Trophoblast cell (in vitro differentiated cells and primary cell): ENCODE measurements at regions not wholly inside any gene's neighbourhood (a gene's known extent, or its start where the extent isn't known, plus 50 kb on each side); places are given as distances from the start of the nearest gene placed in this dataset.

Source experiments
- DNase-seq, 2 donors: peaks; one replicate each; pipeline ENCODE4 v3.0.0-alpha.2; 2016
- H2AFZ ChIP-seq: 2 replicates; pipeline ENCODE4 v1.6.1; 2013; ENCODE audit warnings: low read length, moderate library complexity, mild to moderate bottlenecking; ENCODE audit not compliant: insufficient read depth, poor library complexity
- H2AK5ac ChIP-seq: 2 replicates; pipeline ENCODE4 v1.6.1; 2013; ENCODE audit warnings: mild to moderate bottlenecking, low read length
- H2BK120ac ChIP-seq: 2 replicates; pipeline ENCODE4 v1.6.1; 2013; ENCODE audit warnings: low read length, mild to moderate bottlenecking, moderate library complexity; ENCODE audit not compliant: insufficient read depth, poor library complexity
- H2BK12ac ChIP-seq: 2 replicates; pipeline ENCODE4 v1.6.1; 2013; ENCODE audit warnings: mild to moderate bottlenecking, low read length, moderate library complexity
- H2BK5ac ChIP-seq: 2 replicates; pipeline ENCODE4 v1.6.1; 2013; ENCODE audit warnings: low read length, low read depth, moderate library complexity, mild to moderate bottlenecking; ENCODE audit not compliant: poor library complexity
- H3K14ac ChIP-seq: 2 replicates; pipeline ENCODE4 v1.6.1; 2013; ENCODE audit warnings: mild to moderate bottlenecking, low read length
- H3K18ac ChIP-seq: 2 replicates; pipeline ENCODE4 v1.6.1; 2013; ENCODE audit warnings: mild to moderate bottlenecking, low read length
- H3K23ac ChIP-seq: 2 replicates; pipeline ENCODE4 v1.6.1; 2013; ENCODE audit warnings: low read length
- H3K27ac ChIP-seq: 2 replicates; pipeline ENCODE4 v1.5.1; 2013; ENCODE audit warnings: low read depth, mild to moderate bottlenecking, inconsistent platforms, low read length, moderate library complexity
- H3K27me3 ChIP-seq: 2 replicates; pipeline ENCODE4 v1.6.1; 2013; ENCODE audit warnings: inconsistent platforms, mild to moderate bottlenecking, low read length, moderate library complexity; ENCODE audit not compliant: insufficient read depth
- H3K36me3 ChIP-seq, 2 experiments: 1 replicate in 1 of 2; 2 replicates in 1 of 2; pipeline ENCODE4 v1.6.1; 2013; ENCODE audit warnings: low read length in 2 of 2, mild to moderate bottlenecking in 2 of 2, moderate library complexity in 1 of 2; ENCODE audit not compliant: insufficient read depth in 2 of 2, control insufficient read depth in 1 of 2
- H3K4ac ChIP-seq: 2 replicates; pipeline ENCODE4 v1.6.1; 2013; ENCODE audit warnings: low read depth, mild to moderate bottlenecking, low read length, moderate library complexity
- H3K4me1 ChIP-seq, 2 experiments: 1 replicate in 1 of 2; 2 replicates in 1 of 2; pipeline ENCODE4 v1.6.1; 2013; ENCODE audit warnings: low read length in 2 of 2, mild to moderate bottlenecking in 2 of 2, moderate library complexity in 1 of 2; ENCODE audit not compliant: insufficient read depth in 2 of 2, control insufficient read depth in 1 of 2
- H3K4me2 ChIP-seq: 2 replicates; pipeline ENCODE4 v1.6.1; 2013; ENCODE audit warnings: inconsistent platforms, mild to moderate bottlenecking, low read length, moderate library complexity
- H3K4me3 ChIP-seq: 2 replicates; pipeline ENCODE4 v1.5.1; 2013; ENCODE audit warnings: mild to moderate bottlenecking, low read depth, low read length, inconsistent platforms
- H3K79me1 ChIP-seq: one replicate; pipeline ENCODE4 v1.6.1; 2013; ENCODE audit warnings: low read length
- H3K79me2 ChIP-seq: 2 replicates; pipeline ENCODE4 v1.6.1; 2013; ENCODE audit warnings: low read length, mild to moderate bottlenecking; ENCODE audit not compliant: control insufficient read depth, insufficient read depth, poor library complexity
- H3K9ac ChIP-seq: 2 replicates; pipeline ENCODE4 v1.6.1; 2013; ENCODE audit warnings: mild to moderate bottlenecking, low read length
- H3K9me3 ChIP-seq: 2 replicates; pipeline ENCODE4 v1.6.1; 2013; ENCODE audit warnings: low read depth, mild to moderate bottlenecking, control low read depth, inconsistent platforms, low read length; ENCODE audit not compliant: insufficient read depth
- H4K12ac ChIP-seq: 2 replicates; pipeline ENCODE4 v1.6.1; 2013; ENCODE audit warnings: low read depth, mild to moderate bottlenecking, low read length, moderate library complexity
- H4K8ac ChIP-seq: 2 replicates; pipeline ENCODE4 v1.6.1; 2013; ENCODE audit warnings: low read depth, mild to moderate bottlenecking, low read length, moderate library complexity
- H4K91ac ChIP-seq: one replicate; pipeline ENCODE4 v1.6.1; 2013; ENCODE audit warnings: low read depth, mild to moderate bottlenecking, low read length, moderate library complexity
- WGBS: extraction: QIAGEN DNeasy Blood & Tissue Kit; methylation state at CpG from one replicate; pipeline ENCODE4 v1.1.7; 2013; ENCODE audit warnings: missing lambda C conversion rate; ENCODE audit not compliant: insufficient read length, insufficient coverage; ENCODE audit errors: extremely low coverage; 5-methylcytosine and 5-hydroxymethylcytosine counted together

DNA sequence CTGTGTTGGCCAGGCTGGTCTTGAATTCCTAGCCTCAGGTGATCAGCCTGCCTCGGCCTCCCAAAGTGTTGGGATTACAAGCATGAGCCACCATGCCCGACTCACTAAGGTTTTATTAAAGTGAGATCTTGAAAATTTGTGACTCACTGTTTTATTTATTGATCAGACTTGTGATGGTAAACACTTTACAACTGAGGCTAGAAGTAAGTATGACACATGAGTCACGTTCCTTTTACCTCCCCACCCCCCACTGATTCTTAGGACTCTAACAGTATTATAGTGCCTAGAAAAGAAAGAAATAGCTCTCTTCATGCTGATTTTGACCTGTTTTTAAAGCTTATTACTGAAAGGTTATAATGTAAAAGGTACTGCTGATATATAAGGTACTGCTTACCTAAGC lies 160.6 kb downstream of the TANC2 start:
- Histone ChIP-seq H2AK5ac (no peak overlapping the region), H2AFZ (no peak overlapping the region), H3K36me3 (peaks cover 0 to 9% of the 10 kb centered on the region in 2 experiments), H4K8ac (no peak overlapping the region), H3K9me3 (no peaks in the 10 kb centered on the region), H2BK12ac (no peak overlapping the region), H3K9ac (no peak overlapping the region), H3K79me2 (no peaks in the 10 kb centered on the region), H3K27me3 (no peaks in the 10 kb centered on the region), H3K4me3 (no peak overlapping the region), H3K23ac (no peak overlapping the region), H3K27ac (no peak overlapping the region), H4K91ac (no peak overlapping the region), H4K12ac (no peak overlapping the region), H2BK5ac (no peak overlapping the region), H3K18ac (no peak overlapping the region), H2BK120ac (no peak overlapping the region), H3K4me2 (no peak overlapping the region), H3K79me1 (no peaks in the 10 kb centered on the region), H3K4ac (no peak overlapping the region), H3K14ac (no peak overlapping the region), H3K4me1 (no peaks in the 10 kb centered on the region)
- WGBS: no CpG with 5 or more reads among the region's 3 CpGs
- DNase-seq: no peak

DNA sequence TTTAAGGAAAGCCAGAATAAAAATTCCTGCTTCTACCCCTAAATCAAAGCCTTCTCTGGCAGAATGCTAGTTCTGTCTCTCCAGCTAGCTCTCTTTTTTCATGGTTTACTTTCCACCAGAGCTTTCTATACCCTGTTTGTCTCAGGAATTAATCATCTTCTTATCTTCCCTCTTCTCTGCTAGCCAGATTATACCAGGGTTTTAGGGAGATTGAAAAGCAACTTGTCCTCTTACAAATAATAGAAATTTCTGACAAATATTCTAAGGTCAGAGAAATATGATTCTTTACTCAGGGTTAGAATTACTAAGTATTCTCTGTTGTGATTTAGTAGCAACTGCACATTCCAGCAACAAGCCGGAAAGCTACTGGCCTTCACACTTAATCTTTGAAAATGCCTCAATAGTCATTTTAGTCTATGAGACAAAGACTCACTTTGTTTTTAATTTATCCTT lies 166.4 kb downstream of the TANC2 start:
- Histone ChIP-seq H2BK120ac (no peak overlapping the region), H3K4me1 (no peaks in the 10 kb centered on the region), H4K8ac (no peak overlapping the region), H3K4me3 (no peak overlapping the region), H3K9me3 (no peaks in the 10 kb centered on the region), H3K4ac (no peak overlapping the region), H3K9ac (no peak overlapping the region), H3K23ac (no peak overlapping the region), H3K36me3 (peaks cover 3 to 9% of the 10 kb centered on the region in 2 experiments), H3K79me2 (no peaks in the 10 kb centered on the region), H3K27me3 (no peaks in the 10 kb centered on the region), H3K27ac (no peak overlapping the region), H2BK5ac (no peak overlapping the region), H2BK12ac (no peak overlapping the region), H2AK5ac (no peak overlapping the region), H3K79me1 (no peaks in the 10 kb centered on the region), H3K18ac (no peak overlapping the region), H3K14ac (no peak overlapping the region), H2AFZ (no peak overlapping the region), H4K91ac (no peak overlapping the region), H3K4me2 (no peak overlapping the region), H4K12ac (no peak overlapping the region)
- WGBS: no CpG with 5 or more reads among the region's 1 CpG
- no peak for DNase-seq

DNA sequence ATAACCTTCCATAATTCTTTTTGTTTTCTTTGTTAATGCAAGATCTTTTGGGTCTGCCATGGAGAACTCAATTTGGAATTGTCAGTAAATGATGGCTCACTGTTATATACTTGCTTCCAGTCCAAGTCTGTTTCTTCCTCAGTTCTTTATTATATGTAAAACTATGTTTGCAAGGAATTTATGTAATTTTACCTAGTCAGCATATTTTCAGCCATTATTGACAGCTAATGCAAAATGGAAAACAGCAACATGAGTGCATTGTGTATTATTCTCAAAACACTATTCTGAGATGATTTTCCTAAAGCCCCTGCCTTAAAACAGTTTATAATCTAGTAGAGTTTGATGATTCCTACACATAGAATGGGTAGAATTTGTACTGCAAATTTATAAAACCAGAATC lies 167.5 kb downstream of the TANC2 start:
- no peak overlapping the region for H4K12ac ChIP-seq

DNA sequence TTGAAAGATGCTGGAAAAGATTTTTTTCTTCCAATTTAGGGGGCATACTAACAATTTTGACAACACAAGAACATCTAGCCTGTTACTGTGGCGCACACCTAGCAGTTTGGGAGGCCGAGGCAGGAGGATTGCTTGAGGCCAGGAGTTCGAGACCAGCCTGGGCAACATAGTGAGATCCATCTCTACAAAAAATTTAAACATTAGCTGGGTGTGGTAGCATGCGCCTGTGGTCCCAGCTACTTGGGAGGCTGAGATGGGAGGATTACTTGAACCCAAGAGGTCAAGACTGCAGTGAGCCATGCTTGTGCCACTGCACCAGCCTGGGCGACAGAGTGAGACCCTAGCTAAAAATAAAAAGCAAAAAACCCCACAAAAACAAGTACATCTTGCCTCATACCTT lies 168.8 kb downstream of the TANC2 start:
- WGBS: no CpG with 5 or more reads among the region's 5 CpGs
- Histone ChIP-seq H3K4ac (peak overlapping the region; percentile 46), H2AK5ac (no peak overlapping the region), H3K18ac (peak overlapping the region; percentile 45), H3K9me3 (no peaks in the 10 kb centered on the region), H3K4me1 (no peaks in the 10 kb centered on the region), H2BK5ac (no peak overlapping the region), H4K8ac (no peak overlapping the region), H3K4me3 (no peak overlapping the region), H2BK120ac (no peak overlapping the region), H3K79me1 (no peaks in the 10 kb centered on the region), H3K23ac (no peak overlapping the region), H2BK12ac (no peak overlapping the region), H3K14ac (no peak overlapping the region), H3K27me3 (no peaks in the 10 kb centered on the region), H3K9ac (no peak overlapping the region), H2AFZ (no peak overlapping the region), H3K27ac (no peak overlapping the region), H3K36me3 (peaks cover 5 to 7% of the 10 kb centered on the region in 2 experiments), H4K91ac (no peak overlapping the region), H3K4me2 (no peak overlapping the region), H3K79me2 (peaks cover 1% of the 10 kb centered on the region), H4K12ac (no peak overlapping the region)
- DNase-seq: no peak

More for the DNA sequence above, 167.5 kb downstream of the TANC2 start:
- Histone ChIP-seq H4K8ac (no peak overlapping the region), H2AFZ (no peak overlapping the region), H3K79me2 (no peaks in the 10 kb centered on the region), H4K91ac (no peak overlapping the region), H3K4me2 (no peak overlapping the region), H2BK12ac (no peak overlapping the region), H3K9ac (no peak overlapping the region), H3K23ac (no peak overlapping the region), H3K4me1 (no peaks in the 10 kb centered on the region), H3K4me3 (no peak overlapping the region), H3K36me3 (peaks cover 3 to 9% of the 10 kb centered on the region in 2 experiments), H3K14ac (no peak overlapping the region), H3K4ac (no peak overlapping the region), H2BK5ac (no peak overlapping the region), H3K9me3 (no peaks in the 10 kb centered on the region), H3K79me1 (no peaks in the 10 kb centered on the region), H3K27ac (no peak overlapping the region), H3K27me3 (no peaks in the 10 kb centered on the region), H2AK5ac (no peak overlapping the region), H2BK120ac (no peak overlapping the region), H3K18ac (no peak overlapping the region)
- DNase-seq: no peak
